ENCODE measurements at regions not wholly inside any gene's neighbourhood (a gene's known extent, or its start where the extent isn't known, plus 50 kb on each side); places are given as distances from the start of the nearest gene placed in this dataset.

GRCh38 chr3:73738711-73739110 lies 114.0 kb upstream of the PDZRN3 start:
- peaks cover 0 to 2% (median 2%) of the 10 kb centered on the region in 3 donors for H3K4me1 ChIP-seq (ENCODE audit: control insufficient read depth in 3 of 3, insufficient read depth in 3 of 3, low read length in 3 of 3)
- H3K27ac ChIP-seq (ENCODE audit: low read depth, low read length), result no peak overlapping the region
- no peak overlapping the region for H3K9ac ChIP-seq (ENCODE audit: low read depth in 1 of 3, low read length in 3 of 3)
- no peak overlapping the region for H3K4me3 ChIP-seq (ENCODE audit: low read length in 3 of 3)
- no peaks in the 10 kb centered on the region for H3K36me3 ChIP-seq (ENCODE audit: control insufficient read depth in 3 of 3, insufficient read depth in 3 of 3, low read length in 3 of 3)
- no peaks in the 10 kb centered on the region for H3K9me3 ChIP-seq (ENCODE audit: control insufficient read depth in 3 of 3, low read length in 3 of 3)
- no peaks in the 10 kb centered on the region for H3K27me3 ChIP-seq (ENCODE audit: control insufficient read depth in 3 of 3, insufficient read depth in 3 of 3, low read length in 3 of 3)

- Histone ChIP-seq H3K36me3 (ENCODE audit: control insufficient read depth in 3 of 3, insufficient read depth in 3 of 3, low read length in 3 of 3) (no peaks in the 10 kb centered on the region), H3K4me1 (ENCODE audit: control insufficient read depth in 3 of 3, insufficient read depth in 3 of 3, low read length in 3 of 3) (peaks cover 13 to 17% (median 13%) of the 10 kb centered on the region in 3 donors), H3K9me3 (ENCODE audit: control insufficient read depth in 3 of 3, low read length in 3 of 3) (no peaks in the 10 kb centered on the region), H3K4me3 (ENCODE audit: low read length in 3 of 3) (no peak overlapping the region), H3K9ac (ENCODE audit: low read depth in 1 of 3, low read length in 3 of 3) (no peak overlapping the region), H3K27me3 (ENCODE audit: control insufficient read depth in 3 of 3, insufficient read depth in 3 of 3, low read length in 3 of 3) (no peaks in the 10 kb centered on the region), H3K27ac (ENCODE audit: low read depth, low read length) (no peak overlapping the region)
These were observed 109.7 kb upstream of the PDZRN3 start for GRCh38 chr3:73734211-73735089.

- Histone ChIP-seq H3K36me3 (ENCODE audit: control insufficient read depth in 3 of 3, insufficient read depth in 3 of 3, low read length in 3 of 3) (no peaks in the 10 kb centered on the region), H3K9me3 (ENCODE audit: control insufficient read depth in 3 of 3, low read length in 3 of 3) (no peaks in the 10 kb centered on the region), H3K4me3 (ENCODE audit: low read length in 3 of 3) (no peak overlapping the region), H3K27me3 (ENCODE audit: control insufficient read depth in 3 of 3, insufficient read depth in 3 of 3, low read length in 3 of 3) (no peaks in the 10 kb centered on the region), H3K27ac (ENCODE audit: low read depth, low read length) (no peak overlapping the region), H3K9ac (ENCODE audit: low read depth in 1 of 3, low read length in 3 of 3) (no peak overlapping the region), H3K4me1 (ENCODE audit: control insufficient read depth in 3 of 3, insufficient read depth in 3 of 3, low read length in 3 of 3) (peaks cover 13 to 17% (median 14%) of the 10 kb centered on the region in 3 donors)
These were observed 109.0 kb upstream of the PDZRN3 start for GRCh38 chr3:73733746-73734145.

- Histone ChIP-seq H3K36me3 (ENCODE audit: control insufficient read depth in 3 of 3, insufficient read depth in 3 of 3, low read length in 3 of 3) (no peaks in the 10 kb centered on the region), H3K9ac (ENCODE audit: low read depth in 1 of 3, low read length in 3 of 3) (peak overlapping the region in 2 of 3 donors; percentile 33 to 40), H3K9me3 (ENCODE audit: control insufficient read depth in 3 of 3, low read length in 3 of 3) (no peaks in the 10 kb centered on the region), H3K27ac (ENCODE audit: low read depth, low read length) (peak overlapping the region; percentile 91), H3K4me1 (ENCODE audit: control insufficient read depth in 3 of 3, insufficient read depth in 3 of 3, low read length in 3 of 3) (peaks cover 28 to 30% (median 28%) of the 10 kb centered on the region in 3 donors), H3K4me3 (ENCODE audit: low read length in 3 of 3) (peak overlapping the region in 1 of 3 donors; percentile 24), H3K27me3 (ENCODE audit: control insufficient read depth in 3 of 3, insufficient read depth in 3 of 3, low read length in 3 of 3) (no peaks in the 10 kb centered on the region)
These were observed 105.3 kb upstream of the PDZRN3 start for GRCh38 chr3:73729969-73730440.

- Histone ChIP-seq H3K36me3 (ENCODE audit: control insufficient read depth in 3 of 3, insufficient read depth in 3 of 3, low read length in 3 of 3) (no peaks in the 10 kb centered on the region), H3K27me3 (ENCODE audit: control insufficient read depth in 3 of 3, insufficient read depth in 3 of 3, low read length in 3 of 3) (no peaks in the 10 kb centered on the region), H3K9me3 (ENCODE audit: control insufficient read depth in 3 of 3, low read length in 3 of 3) (no peaks in the 10 kb centered on the region), H3K9ac (ENCODE audit: low read depth in 1 of 3, low read length in 3 of 3) (no peak overlapping the region), H3K27ac (ENCODE audit: low read depth, low read length) (no peak overlapping the region), H3K4me3 (ENCODE audit: low read length in 3 of 3) (no peak overlapping the region), H3K4me1 (ENCODE audit: control insufficient read depth in 3 of 3, insufficient read depth in 3 of 3, low read length in 3 of 3) (peaks cover 22 to 30% (median 26%) of the 10 kb centered on the region in 3 donors)
These were observed 103.1 kb upstream of the PDZRN3 start for GRCh38 chr3:73727854-73728253.

- H3K27me3 ChIP-seq (ENCODE audit: control insufficient read depth in 3 of 3, insufficient read depth in 3 of 3, low read length in 3 of 3), result no peaks in the 10 kb centered on the region
- no peak overlapping the region for H3K4me3 ChIP-seq (ENCODE audit: low read length in 3 of 3)
- peak overlapping the region in 1 of 3 donors; percentile 5 for H3K9ac ChIP-seq (ENCODE audit: low read depth in 1 of 3, low read length in 3 of 3)
- peaks cover 22 to 30% (median 26%) of the 10 kb centered on the region in 3 donors for H3K4me1 ChIP-seq (ENCODE audit: control insufficient read depth in 3 of 3, insufficient read depth in 3 of 3, low read length in 3 of 3)
- no peak overlapping the region for H3K27ac ChIP-seq (ENCODE audit: low read depth, low read length)
- no peaks in the 10 kb centered on the region for H3K36me3 ChIP-seq (ENCODE audit: control insufficient read depth in 3 of 3, insufficient read depth in 3 of 3, low read length in 3 of 3)
- no peaks in the 10 kb centered on the region for H3K9me3 ChIP-seq (ENCODE audit: control insufficient read depth in 3 of 3, low read length in 3 of 3)
These were observed 102.5 kb upstream of the PDZRN3 start for GRCh38 chr3:73727117-73727821.

GRCh38 chr3:73723596-73723995 lies 98.9 kb upstream of the PDZRN3 start:
- Histone ChIP-seq H3K4me1 (ENCODE audit: control insufficient read depth in 3 of 3, insufficient read depth in 3 of 3, low read length in 3 of 3) (peaks cover 16 to 21% (median 21%) of the 10 kb centered on the region in 3 donors), H3K9ac (ENCODE audit: low read depth in 1 of 3, low read length in 3 of 3) (no peak overlapping the region), H3K4me3 (ENCODE audit: low read length in 3 of 3) (no peak overlapping the region), H3K36me3 (ENCODE audit: control insufficient read depth in 3 of 3, insufficient read depth in 3 of 3, low read length in 3 of 3) (no peaks in the 10 kb centered on the region), H3K9me3 (ENCODE audit: control insufficient read depth in 3 of 3, low read length in 3 of 3) (no peaks in the 10 kb centered on the region), H3K27me3 (ENCODE audit: control insufficient read depth in 3 of 3, insufficient read depth in 3 of 3, low read length in 3 of 3) (no peaks in the 10 kb centered on the region), H3K27ac (ENCODE audit: low read depth, low read length) (no peak overlapping the region)

GRCh38 chr3:73719861-73720260 lies 95.1 kb upstream of the PDZRN3 start:
- H3K27me3 ChIP-seq (ENCODE audit: control insufficient read depth in 3 of 3, insufficient read depth in 3 of 3, low read length in 3 of 3), result no peaks in the 10 kb centered on the region
- no peak overlapping the region for H3K9ac ChIP-seq (ENCODE audit: low read depth in 1 of 3, low read length in 3 of 3)
- peak overlapping the region in 1 of 3 donors; percentile 18 for H3K4me3 ChIP-seq (ENCODE audit: low read length in 3 of 3)
- peaks cover 5 to 11% (median 8%) of the 10 kb centered on the region in 3 donors for H3K4me1 ChIP-seq (ENCODE audit: control insufficient read depth in 3 of 3, insufficient read depth in 3 of 3, low read length in 3 of 3)
- H3K27ac ChIP-seq (ENCODE audit: low read depth, low read length), result peak overlapping the region; percentile 56
- no peaks in the 10 kb centered on the region for H3K9me3 ChIP-seq (ENCODE audit: control insufficient read depth in 3 of 3, low read length in 3 of 3)
- no peaks in the 10 kb centered on the region for H3K36me3 ChIP-seq (ENCODE audit: control insufficient read depth in 3 of 3, insufficient read depth in 3 of 3, low read length in 3 of 3)

GRCh38 chr3:73719413-73719851 lies 94.7 kb upstream of the PDZRN3 start:
- Histone ChIP-seq H3K36me3 (ENCODE audit: control insufficient read depth in 3 of 3, insufficient read depth in 3 of 3, low read length in 3 of 3) (no peaks in the 10 kb centered on the region), H3K27me3 (ENCODE audit: control insufficient read depth in 3 of 3, insufficient read depth in 3 of 3, low read length in 3 of 3) (no peaks in the 10 kb centered on the region), H3K9me3 (ENCODE audit: control insufficient read depth in 3 of 3, low read length in 3 of 3) (no peaks in the 10 kb centered on the region), H3K4me3 (ENCODE audit: low read length in 3 of 3) (no peak overlapping the region), H3K4me1 (ENCODE audit: control insufficient read depth in 3 of 3, insufficient read depth in 3 of 3, low read length in 3 of 3) (peaks cover 5 to 11% (median 8%) of the 10 kb centered on the region in 3 donors), H3K27ac (ENCODE audit: low read depth, low read length) (peak overlapping the region; percentile 56), H3K9ac (ENCODE audit: low read depth in 1 of 3, low read length in 3 of 3) (no peak overlapping the region)

Data from skeletal muscle tissue (tissue), 3 donors.